ENCODE measurements at regions not wholly inside any gene's neighbourhood (a gene's known extent, or its start where the extent isn't known, plus 50 kb on each side); places are given as distances from the start of the nearest gene placed in this dataset.

GRCh38 chr1:30638086-30638485 lies 85.3 kb downstream of the MATN1 start:
- DNase-seq (ENCODE audit: low spot score) = no peak

DNA sequence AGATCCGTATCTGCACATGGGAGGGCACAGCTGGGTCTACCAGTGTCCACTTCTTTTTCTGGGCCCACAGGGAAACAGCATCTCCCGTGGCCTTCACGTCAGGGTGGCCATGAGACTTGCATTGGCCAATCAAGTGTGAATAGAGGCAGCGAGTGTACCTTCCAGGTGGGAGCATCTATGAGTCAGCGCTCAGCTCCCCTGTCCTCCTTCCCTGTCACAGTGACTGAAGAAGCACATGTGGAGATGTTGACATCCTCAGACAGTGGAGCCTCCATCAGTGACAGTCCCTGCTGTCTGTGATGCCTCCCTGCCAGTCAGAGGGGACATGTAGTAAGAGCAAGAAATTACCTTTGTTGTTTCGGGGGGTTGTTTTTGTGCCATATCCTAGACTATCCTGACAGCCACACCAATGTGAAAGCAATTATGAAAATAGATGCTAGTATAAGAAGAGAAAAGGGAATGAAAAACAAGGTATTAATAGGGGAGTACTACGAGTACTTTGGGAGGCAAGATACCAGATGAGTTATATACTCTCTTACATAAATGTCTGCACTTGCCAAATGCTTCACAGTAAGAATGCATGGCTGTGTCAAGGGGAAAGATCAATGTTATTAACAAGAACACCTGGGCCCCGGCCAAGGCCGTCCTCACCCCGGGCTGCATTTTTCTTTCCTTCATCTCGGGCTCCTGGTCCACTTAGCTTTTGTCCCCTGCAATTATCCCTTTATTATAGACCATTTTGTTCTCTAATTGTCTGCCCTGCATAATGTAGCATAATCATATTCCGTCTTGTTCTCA lies 86.0 kb downstream of the MATN1 start:
- DNase-seq (ENCODE audit: low spot score) = no peak

- DNase-seq (ENCODE audit: low spot score) = no peak
Measured at GRCh38 chr1:30636621-30637020, 86.8 kb downstream of the MATN1 start.

DNA sequence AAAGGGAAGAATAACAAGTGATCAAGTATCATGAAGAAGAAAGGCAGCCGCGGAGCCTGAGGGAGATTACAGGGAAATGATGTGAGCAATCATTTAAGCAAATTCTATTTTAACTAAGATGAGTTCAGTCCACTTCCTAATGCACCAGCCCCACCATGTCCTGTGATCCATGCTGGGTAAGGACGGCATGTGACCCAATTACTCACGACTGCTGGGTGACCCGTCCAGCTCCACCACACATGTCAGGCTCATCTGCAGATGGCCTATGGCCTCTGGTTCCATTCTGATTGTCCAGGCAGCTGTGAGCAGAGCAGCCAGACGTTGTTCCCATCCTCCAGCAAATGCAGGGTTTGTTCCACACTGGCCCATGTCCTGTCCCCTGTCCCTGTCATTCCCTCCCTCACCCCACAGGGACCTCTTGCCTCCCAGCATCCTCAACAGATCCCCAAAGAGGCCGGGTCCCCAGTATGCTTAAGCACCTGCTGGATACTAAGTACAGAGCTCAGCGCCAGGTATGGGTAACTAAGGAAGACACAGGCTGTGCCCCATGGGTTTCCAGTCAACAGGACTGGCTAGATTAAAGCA lies 87.9 kb downstream of the MATN1 start:
- DNase-seq (ENCODE audit: low spot score) = no peak

GRCh38 chr1:30634507-30634906 lies 88.9 kb downstream of the MATN1 start:
- no peak for DNase-seq (ENCODE audit: low spot score)

DNA sequence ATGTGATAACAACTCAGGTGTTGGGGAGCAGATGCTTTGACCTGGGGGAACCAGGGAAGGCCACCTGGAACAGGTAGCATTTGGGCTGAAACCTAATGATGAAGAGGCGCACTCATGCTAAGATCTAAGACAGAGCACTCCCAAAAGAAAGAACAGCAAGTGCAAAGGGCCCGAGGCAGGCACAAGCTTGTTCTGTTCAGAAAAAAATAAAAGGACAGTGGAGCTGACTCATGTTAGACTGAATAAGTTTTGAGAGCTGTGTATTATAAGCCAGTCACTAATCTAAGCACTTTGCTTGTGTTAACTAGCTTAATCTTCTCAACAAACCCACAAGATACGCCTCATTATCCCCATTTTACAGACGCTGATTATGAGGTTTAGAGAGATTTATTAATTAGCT lies 90.1 kb downstream of the MATN1 start:
- DNase-seq (ENCODE audit: low spot score) = no peak

- DNase-seq (ENCODE audit: low spot score) = no peak
Measured at GRCh38 chr1:30632481-30632880, 90.9 kb downstream of the MATN1 start.

GRCh38 chr1:30631700-30632099 lies 91.7 kb downstream of the MATN1 start:
- no peak for DNase-seq (ENCODE audit: low spot score)

DNA sequence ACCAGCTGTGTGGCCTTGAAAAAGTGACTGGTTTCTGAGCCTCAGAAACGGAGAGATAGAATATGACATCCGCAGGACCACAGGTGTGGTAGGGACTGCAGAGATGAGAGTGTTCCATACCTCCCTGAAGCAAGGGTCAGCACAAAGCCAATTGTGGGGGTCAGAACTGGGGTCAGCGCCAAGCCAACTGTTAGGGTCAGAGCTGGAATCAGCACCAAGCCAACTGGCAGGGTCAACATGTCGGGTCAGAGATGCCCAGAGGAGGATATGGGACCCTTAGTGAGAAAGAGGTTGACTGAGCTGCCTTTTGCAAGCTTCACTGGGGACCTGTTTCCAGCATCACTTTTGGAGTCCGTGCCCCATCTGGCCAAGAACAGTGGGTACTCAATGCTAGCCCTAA lies 93.9 kb downstream of the MATN1 start:
- DNase-seq (ENCODE audit: low spot score) = no peak

- DNase-seq (ENCODE audit: low spot score) = no peak
Measured at GRCh38 chr1:30627994-30628393, 95.4 kb downstream of the MATN1 start.

DNA sequence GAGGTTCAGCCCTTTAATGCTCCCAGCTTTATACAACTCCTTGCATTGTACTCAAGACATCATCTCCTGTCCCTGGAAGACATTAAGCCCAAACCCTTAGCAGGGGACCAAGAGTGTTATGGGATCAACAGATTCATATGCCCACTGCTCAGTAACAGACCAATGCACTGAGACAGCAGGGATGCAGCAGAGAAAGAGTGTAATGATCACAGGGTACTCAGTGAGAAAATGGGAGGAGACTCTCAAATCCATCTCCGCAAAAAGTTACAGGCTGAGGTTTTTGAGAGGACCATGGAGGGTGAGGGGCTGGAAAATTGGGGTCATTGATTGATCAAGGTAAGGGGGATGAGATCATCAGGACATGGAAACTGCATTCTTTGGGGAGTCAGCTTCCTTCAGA lies 96.2 kb downstream of the MATN1 start:
- DNase-seq (ENCODE audit: low spot score) = no peak

DNA sequence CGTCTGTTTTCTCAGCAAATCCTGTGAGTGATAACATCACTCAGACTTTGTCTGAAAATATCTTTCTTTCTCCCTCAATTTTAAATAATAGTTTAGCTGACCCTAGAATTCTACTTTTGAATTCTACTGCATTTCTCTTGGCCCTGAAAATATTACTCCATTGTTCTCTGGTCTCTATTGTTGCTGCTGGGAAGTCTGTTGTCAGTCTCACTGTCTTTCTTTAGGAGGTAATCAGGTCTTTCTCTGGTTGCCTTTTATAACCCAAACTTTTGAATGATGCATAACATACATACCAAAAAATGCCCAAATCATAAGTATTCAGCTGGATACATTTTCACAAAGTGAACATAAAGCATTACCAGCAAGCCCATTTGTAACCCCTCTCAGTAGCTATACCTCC lies 100.0 kb downstream of the MATN1 start:
- no peak for DNase-seq (ENCODE audit: low spot score)

DNA sequence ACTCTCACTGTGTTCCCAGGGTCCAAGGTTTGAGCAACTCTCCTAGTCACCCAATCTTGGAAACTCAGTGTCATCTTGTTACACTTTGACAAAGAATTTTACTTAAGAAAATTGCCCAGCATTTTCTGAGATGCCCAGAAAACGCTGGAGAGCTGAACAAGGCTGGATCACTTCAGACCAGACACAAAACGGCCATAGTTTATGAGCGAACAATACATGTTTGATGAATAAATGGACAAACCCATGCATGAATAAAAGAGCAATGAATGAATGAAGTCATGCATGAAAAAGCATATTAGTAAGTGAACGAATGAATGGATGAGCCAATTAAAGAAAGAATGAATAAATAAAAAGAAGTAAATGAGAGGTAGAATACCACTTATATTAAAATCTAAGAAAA lies 103.8 kb downstream of the MATN1 start:
- DNase-seq (ENCODE audit: low spot score) = no peak

- DNase-seq (ENCODE audit: low spot score) = no peak
Measured at GRCh38 chr1:30618335-30618747, 105.0 kb downstream of the MATN1 start.

GRCh38 chr1:30616759-30617158 lies 106.6 kb downstream of the MATN1 start:
- DNase-seq (ENCODE audit: low spot score) = no peak

DNA sequence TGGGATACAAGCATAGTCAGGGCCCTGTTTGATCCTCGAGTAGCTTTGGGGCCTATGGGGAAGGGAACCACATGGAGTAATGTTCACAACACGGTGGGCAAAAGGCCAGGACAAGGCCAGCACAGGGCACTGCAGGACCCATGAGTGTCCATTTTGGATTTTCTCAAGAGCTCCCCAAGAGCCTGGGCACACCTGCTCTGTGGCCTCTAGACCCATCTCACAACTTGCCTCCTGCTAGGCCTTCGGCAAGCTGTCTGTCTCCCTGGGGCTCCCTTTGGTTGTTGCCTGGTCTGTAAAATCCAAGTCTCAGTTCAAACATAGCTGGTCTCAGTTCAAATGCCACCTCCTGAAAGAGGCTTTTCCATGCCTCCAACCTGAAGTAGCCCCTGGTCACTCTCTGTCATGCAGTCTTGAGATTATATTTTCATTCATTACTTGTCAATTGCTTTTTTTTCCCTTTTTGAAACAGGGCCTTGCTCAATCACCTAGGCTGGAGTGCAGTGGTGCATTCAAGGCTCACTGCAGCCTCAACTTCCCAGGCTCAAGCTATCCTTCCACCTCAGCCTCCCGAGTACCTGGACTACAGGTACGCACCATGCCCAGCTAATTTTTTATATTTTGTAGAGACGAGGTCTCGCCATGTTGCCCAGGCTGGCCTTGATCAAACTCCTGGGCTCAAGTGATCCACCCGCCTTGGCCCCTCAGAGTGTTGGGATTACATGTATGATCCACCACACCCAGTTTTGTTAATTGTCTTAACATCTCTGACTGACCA lies 107.4 kb downstream of the MATN1 start:
- DNase-seq (ENCODE audit: low spot score) = no peak

DNA sequence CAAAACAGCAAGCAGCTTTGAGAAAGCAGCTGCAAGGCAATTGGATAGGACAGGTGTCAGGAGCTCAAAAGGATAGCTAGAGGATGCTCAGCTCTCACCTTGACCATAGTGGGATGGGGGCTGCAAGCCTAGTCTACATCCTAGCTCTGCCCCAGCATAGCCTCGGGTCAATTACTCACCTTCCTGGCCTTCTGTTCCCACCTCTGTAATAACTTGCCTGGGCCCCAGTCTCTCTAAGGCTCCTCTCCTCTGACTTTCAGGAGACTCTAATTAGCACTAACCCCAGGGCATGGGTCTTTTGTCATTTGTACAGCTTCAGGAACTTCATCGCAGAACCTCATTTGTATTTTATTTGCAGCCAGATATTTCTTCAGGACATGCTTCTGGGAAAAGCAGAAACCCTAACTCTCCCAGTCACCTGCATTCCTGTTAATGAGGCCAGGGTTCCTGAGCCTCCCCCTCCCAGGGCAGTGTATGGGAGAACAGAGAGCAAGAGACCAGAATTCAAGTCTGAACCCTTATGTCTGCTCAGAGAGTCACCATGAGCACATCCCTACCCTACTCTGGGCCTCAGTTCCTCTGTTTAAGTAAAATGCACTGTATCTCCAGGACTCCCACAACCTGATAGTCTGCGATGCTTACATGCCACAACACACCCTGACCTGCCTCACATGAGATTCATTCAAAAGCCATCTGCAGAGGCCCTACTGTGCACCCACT lies 108.1 kb downstream of the MATN1 start:
- no peak for DNase-seq (ENCODE audit: low spot score)

DNA sequence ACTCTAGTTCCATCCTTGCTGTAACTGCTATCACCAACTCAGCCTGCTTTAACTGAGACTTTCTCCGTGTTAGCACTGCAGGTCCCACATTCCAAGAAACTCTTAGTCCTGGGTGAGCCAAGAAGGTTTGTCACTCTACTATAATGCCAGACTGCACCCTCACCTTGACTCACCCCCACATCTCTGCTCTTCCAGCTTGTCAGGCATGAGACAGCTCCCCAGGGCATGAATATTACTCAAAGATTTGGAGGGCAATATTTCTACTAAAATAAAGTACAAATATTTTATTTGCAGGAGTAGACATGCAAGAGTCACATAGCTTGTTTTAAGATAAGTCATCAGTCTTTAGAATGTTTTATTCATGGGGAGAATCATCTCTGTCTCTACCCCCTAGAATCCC lies 110.2 kb downstream of the MATN1 start:
- DNase-seq (ENCODE audit: low spot score) = no peak

- peak; percentile 5 for DNase-seq (ENCODE audit: low spot score)
Measured at GRCh38 chr1:30612536-30613065, 110.8 kb downstream of the MATN1 start.

GRCh38 chr1:30611741-30612309 lies 111.6 kb downstream of the MATN1 start:
- DNase-seq (ENCODE audit: low spot score) = no peak

- no peak for DNase-seq (ENCODE audit: low spot score)
Measured at GRCh38 chr1:30610917-30611316, 112.5 kb downstream of the MATN1 start.

GRCh38 chr1:30609999-30610345 lies 113.4 kb downstream of the MATN1 start:
- no peak for DNase-seq (ENCODE audit: low spot score)
